ENCODE measurements at regions not wholly inside any gene's neighbourhood (a gene's known extent, or its start where the extent isn't known, plus 50 kb on each side); places are given as distances from the start of the nearest gene placed in this dataset.

- H3K27ac ChIP-seq (ENCODE audit: low read length) = no peak overlapping the region
- TF ChIP-seq SIN3A (IDR thresholded peaks at IDR 0.05; ENCODE audit: borderline replicate concordance, insufficient read depth, low read depth, low read length) (no peak), POLR2AphosphoS5 (IDR thresholded peaks at IDR 0.05; ENCODE audit: low read depth, low read length) (no peak), REST (IDR thresholded peaks at IDR 0.05; ENCODE audit: insufficient read depth in 1 of 2, low read depth in 2 of 2, low read length in 1 of 2) (no peak), TCF7L2 (IDR thresholded peaks at IDR 0.05; ENCODE audit: low read depth, low read length) (no peak), CTCF (IDR thresholded peaks at IDR 0.05) (no peak)
- DNase-seq (ENCODE audit: low read depth, low spot score) (no peak), ATAC-seq (no peak)
- BruUV-seq (replicated peaks) = no TSS peak
- no peak overlapping the region for H3K4me3 ChIP-seq (ENCODE audit: low read depth in 2 of 2, low read length in 2 of 2)
- intact Hi-C loops (cut with micrococcal nuclease; ENCODE audit: unreplicated experiment) = no loop called here
- CTCF ChIA-PET = no interaction called here
- POLR2A ChIA-PET = no interaction called here
- H3K9me3 ChIP-seq (ENCODE audit: control insufficient read depth, insufficient read depth, low read depth, low read length) = peaks cover 20% of the 10 kb centered on the region; the same call in 1 of the 2 replicates
- in situ Hi-C loops (cut with HindIII; ENCODE audit: low pct_unique_long_range_greater_than_20kb, low sequenced_read_pairs) = no loop called here
- H3K4me1 ChIP-seq (ENCODE audit: control insufficient read depth, insufficient read depth, low read length) = no peaks in the 10 kb centered on the region
- no peaks in the 10 kb centered on the region for H3K27me3 ChIP-seq (ENCODE audit: control insufficient read depth, insufficient read depth, low read length)
- H3K36me3 ChIP-seq (ENCODE audit: control insufficient read depth, insufficient read depth, low read length) = no peaks in the 10 kb centered on the region
Observed at GRCh38 chr6:137655291-137655690, 161.1 kb upstream of the OLIG3 start.

GRCh38 chr6:137656735-137657134, 162.5 kb upstream of the OLIG3 start:
- TF ChIP-seq TCF7L2 (IDR thresholded peaks at IDR 0.05; ENCODE audit: low read depth, low read length) (no peak), CTCF (IDR thresholded peaks at IDR 0.05) (no peak), SIN3A (IDR thresholded peaks at IDR 0.05; ENCODE audit: borderline replicate concordance, insufficient read depth, low read depth, low read length) (no peak)
- POLR2A ChIA-PET = no interaction called here
- ATAC-seq = no peak
- Histone ChIP-seq H3K4me3 (ENCODE audit: low read depth in 2 of 2, low read length in 2 of 2) (no peak overlapping the region), H3K9me3 (ENCODE audit: control insufficient read depth, insufficient read depth, low read depth, low read length) (peaks cover 20% of the 10 kb centered on the region; the same call in 1 of the 2 replicates), H3K27me3 (ENCODE audit: control insufficient read depth, insufficient read depth, low read length) (no peaks in the 10 kb centered on the region), H3K27ac (ENCODE audit: low read length) (no peak overlapping the region), H3K36me3 (ENCODE audit: control insufficient read depth, insufficient read depth, low read length) (no peaks in the 10 kb centered on the region), H3K4me1 (ENCODE audit: control insufficient read depth, insufficient read depth, low read length) (no peaks in the 10 kb centered on the region)
- intact Hi-C loops (cut with micrococcal nuclease; ENCODE audit: unreplicated experiment) = no loop called here
- no TSS peak for BruUV-seq (replicated peaks)
- CTCF ChIA-PET = no interaction called here
- in situ Hi-C loops (cut with HindIII; ENCODE audit: low pct_unique_long_range_greater_than_20kb, low sequenced_read_pairs) = no loop called here
- no peak for DNase-seq (ENCODE audit: low read depth, low spot score)

All from Panc1 (cell line).